Left lung (tissue), 4 donors: ENCODE measurements at regions not wholly inside any gene's neighbourhood (a gene's known extent, or its start where the extent isn't known, plus 50 kb on each side); places are given as distances from the start of the nearest gene placed in this dataset.

Experiments
- ATAC-seq: fragments of 200-7000 bp; cut with Tn5 transposase; one replicate; pipeline ENCODE4 v1.9.1; 2020; ENCODE audit warnings: moderate library complexity
- DNase-seq, 4 donors: peaks; one replicate each; pipeline ENCODE4 v3.0.0-alpha.2; 2013 to 2020
- H3K27ac ChIP-seq, 2 donors: fragments of 200-600 bp; sonication (generic) in 1 of 2; one replicate each; pipeline versions ENCODE4 v1.5.0 to v1.8.0; 2020 to 2021
- H3K27me3 ChIP-seq, 2 donors: fragments of 200-600 bp; sonication (generic) in 1 of 2; one replicate each; pipeline versions ENCODE4 v1.5.0 to v1.8.0; 2020 to 2021
- H3K36me3 ChIP-seq, 2 donors: fragments of 200-600 bp; sonication (generic) in 1 of 2; one replicate each; pipeline versions ENCODE4 v1.5.0 to v1.8.0; 2020 to 2021
- H3K4me1 ChIP-seq, 2 donors: fragments of 200-600 bp; one replicate each; pipeline ENCODE4 v1.8.0; 2021
- H3K4me3 ChIP-seq, 2 donors: fragments of 200-600 bp; sonication (generic) in 1 of 2; one replicate each; pipeline versions ENCODE4 v1.5.0 to v1.8.0; 2020 to 2021; ENCODE audit warnings: mild to moderate bottlenecking in 1 of 2
- H3K9me3 ChIP-seq, 2 donors: fragments of 200-600 bp; sonication (generic) in 1 of 2; one replicate each; pipeline versions ENCODE4 v1.5.0 to v1.8.0; 2020 to 2021
- CTCF ChIP-seq, 2 donors: fragments of 200-600 bp; sonication (generic) in 1 of 2; IDR thresholded peaks; one replicate each; pipeline versions ENCODE4 v1.5.0 to v1.8.0; 2021; ENCODE audit warnings: antibody characterized with exemption in 2 of 2
- intact Hi-C, 2 donors: fragments of 100-400 bp; cut with DNase I; formaldehyde crosslinking; loops; one replicate each; pipeline versions ENCODE4 v1.11.2 to v1.14.2; 2022
- donor health status: DM: no; HTN: yes; CAD: no.
- donor health status: DM: no; HTN: no; CAD: no.

- no peak for DNase-seq
- Histone ChIP-seq H3K27me3 (peaks cover 0 to 52% of the 10 kb centered on the region in 2 donors), H3K4me1 (no peaks in the 10 kb centered on the region), H3K36me3 (no peaks in the 10 kb centered on the region), H3K27ac (no peak overlapping the region), H3K4me3 (no peak overlapping the region), H3K9me3 (no peaks in the 10 kb centered on the region)
- no peak for TF ChIP-seq CTCF (IDR thresholded peaks at IDR 0.05)
- no peak for ATAC-seq
- intact Hi-C loops: no loop called here
Measured at GRCh38 chr10:130480491-130480890, 344.3 kb downstream of the GLRX3 start.

- no peaks in the 10 kb centered on the region for H3K4me1 ChIP-seq
- intact Hi-C loops: no loop called here
- no peak for ATAC-seq
- H3K27ac ChIP-seq: no peak overlapping the region
- DNase-seq: no peak
- H3K27me3 ChIP-seq: peaks cover 0 to 56% of the 10 kb centered on the region in 2 donors
- H3K4me3 ChIP-seq: no peak overlapping the region
- no peaks in the 10 kb centered on the region for H3K9me3 ChIP-seq
- no peaks in the 10 kb centered on the region for H3K36me3 ChIP-seq
- no peak for TF ChIP-seq CTCF (IDR thresholded peaks at IDR 0.05)
Measured at GRCh38 chr10:130481076-130481930, 345.1 kb downstream of the GLRX3 start.

- ATAC-seq: no peak
Measured at GRCh38 chr10:130481936-130482335, 345.7 kb downstream of the GLRX3 start.

DNA sequence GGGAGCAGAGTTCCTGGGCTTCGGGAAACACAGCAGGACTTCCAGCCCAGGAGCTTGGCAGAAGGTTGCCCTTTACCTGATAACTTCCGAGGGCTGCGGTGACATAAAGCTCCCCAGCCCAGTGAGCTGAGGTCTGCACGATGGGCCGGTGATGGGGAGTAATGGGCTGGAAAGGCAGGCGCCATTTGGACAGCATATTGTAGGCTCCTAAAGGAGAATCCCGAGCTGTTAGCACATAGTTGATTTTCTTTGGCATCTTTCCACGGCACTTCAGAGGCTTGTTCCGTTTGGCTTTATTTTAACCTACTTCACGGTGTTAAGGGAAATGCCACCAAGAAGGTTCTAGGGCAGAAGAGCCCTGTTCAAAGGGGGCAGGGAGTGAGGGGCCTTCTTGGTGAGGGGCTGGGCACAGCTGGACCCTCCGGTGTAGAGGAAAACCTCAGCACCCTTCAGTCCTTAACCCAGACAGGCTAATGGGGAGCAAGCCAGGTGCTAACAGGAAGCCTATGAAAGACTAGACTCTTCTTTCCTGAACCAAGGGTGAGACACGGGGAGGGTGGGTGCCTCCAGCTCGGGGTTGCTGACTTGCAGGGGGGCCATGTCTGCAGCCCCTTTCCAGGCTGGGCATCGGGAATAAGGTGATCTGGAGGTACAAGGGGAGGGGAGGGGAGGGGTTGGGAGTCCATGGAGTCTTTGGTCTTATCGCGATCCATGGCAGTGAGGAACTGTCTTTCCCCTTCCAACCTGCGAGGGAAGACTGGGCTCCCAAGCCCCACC lies 347.7 kb downstream of the GLRX3 start:
- no peak for ATAC-seq
- peak in 2 of 4 donors; percentile 25 to 43 for DNase-seq
- intact Hi-C loops: no loop called here

More at GRCh38 chr10:130481936-130482335, 345.7 kb downstream of the GLRX3 start:
- Histone ChIP-seq H3K27ac (no peak overlapping the region), H3K36me3 (no peaks in the 10 kb centered on the region), H3K4me1 (no peaks in the 10 kb centered on the region), H3K9me3 (no peaks in the 10 kb centered on the region), H3K4me3 (no peak overlapping the region), H3K27me3 (peaks cover 0 to 53% of the 10 kb centered on the region in 2 donors)
- DNase-seq: no peak
- intact Hi-C loops: no loop called here
- TF ChIP-seq CTCF (IDR thresholded peaks at IDR 0.05): no peak

More for the DNA sequence above, 347.7 kb downstream of the GLRX3 start:
- Histone ChIP-seq H3K27me3 (peaks cover 0 to 49% of the 10 kb centered on the region in 2 donors), H3K9me3 (no peaks in the 10 kb centered on the region), H3K36me3 (no peaks in the 10 kb centered on the region), H3K4me1 (no peaks in the 10 kb centered on the region), H3K27ac (no peak overlapping the region), H3K4me3 (no peak overlapping the region)
- no peak for TF ChIP-seq CTCF (IDR thresholded peaks at IDR 0.05)
